NOMO-1 (cell line): ENCODE measurements at regions not wholly inside any gene's neighbourhood (a gene's known extent, or its start where the extent isn't known, plus 50 kb on each side); places are given as distances from the start of the nearest gene placed in this dataset.

ENCODE experiments used
- DNase-seq, 2 experiments: peaks; one replicate each; lab custom pipeline; 2025; ENCODE audit not compliant: unreplicated experiment in 2 of 2; lab: John Stamatoyannopoulos, UW

- DNase-seq = no peak
These were observed 83.3 kb upstream of the CCDC112 start for GRCh38 chr5:115379622-115380344.

- no peak for DNase-seq
These were observed 82.3 kb upstream of the CCDC112 start for GRCh38 chr5:115378754-115379153.

GRCh38 chr5:115377468-115378217, 81.2 kb upstream of the CCDC112 start:
- peak in 1 of 2 experiments; percentile 5 for DNase-seq

- DNase-seq = peak; percentile 43 to 67
These were observed 79.4 kb upstream of the CCDC112 start for GRCh38 chr5:115375893-115376292.

- no peak for DNase-seq
These were observed 77.8 kb upstream of the CCDC112 start for GRCh38 chr5:115374057-115374775.

GRCh38 chr5:115372146-115372545, 75.7 kb upstream of the CCDC112 start:
- DNase-seq = peak in 1 of 2 experiments; percentile 33

GRCh38 chr5:115369430-115370144, 73.1 kb upstream of the CCDC112 start:
- no peak for DNase-seq

- no peak for DNase-seq
These were observed 69.8 kb upstream of the CCDC112 start for GRCh38 chr5:115366223-115366622.

- DNase-seq = no peak
These were observed 67.4 kb upstream of the CCDC112 start for GRCh38 chr5:115363879-115364278.

GRCh38 chr5:115360046-115360685, 63.7 kb upstream of the CCDC112 start:
- no peak for DNase-seq

- no peak for DNase-seq
These were observed 59.4 kb upstream of the CCDC112 start for GRCh38 chr5:115355767-115356381.

- no peak for DNase-seq
These were observed 58.6 kb upstream of the CCDC112 start for GRCh38 chr5:115355095-115355494.

- DNase-seq = no peak
These were observed 57.8 kb upstream of the CCDC112 start for GRCh38 chr5:115354246-115354645.

- DNase-seq = no peak
These were observed 56.1 kb upstream of the CCDC112 start for GRCh38 chr5:115352571-115352970.

GRCh38 chr5:115351356-115352195, 55.1 kb upstream of the CCDC112 start:
- DNase-seq = no peak

GRCh38 chr5:115350894-115351293, 54.4 kb upstream of the CCDC112 start:
- DNase-seq = no peak

- DNase-seq = peak in 1 of 2 experiments; percentile 9
These were observed 52.8 kb upstream of the CCDC112 start for GRCh38 chr5:115349001-115349817.

GRCh38 chr5:115348175-115348574, 51.7 kb upstream of the CCDC112 start:
- no peak for DNase-seq
